Kidney (tissue), 13 donors: ENCODE measurements at regions not wholly inside any gene's neighbourhood (a gene's known extent, or its start where the extent isn't known, plus 50 kb on each side); places are given as distances from the start of the nearest gene placed in this dataset.
A peak's percentile ranks its signal among the peaks of the same experiment; 100 is the strongest.

Experiments
- DNase-seq, 5 donors: peaks; one replicate each; pipeline ENCODE4 v3.0.0-alpha.2; 2013 to 2020
- FAIRE-seq: peaks from 2 replicates; lab custom pipeline; 2012; peaks lifted over from hg19 to GRCh38; lab: Jason Lieb, UNC
- H3K27ac ChIP-seq, 2 donors: one replicate each; pipeline ENCODE4 v1.7.0; 2013; ENCODE audit warnings: low read depth in 2 of 2, low read length in 2 of 2, inconsistent platforms in 1 of 2
- H3K27me3 ChIP-seq: one replicate; pipeline ENCODE4 v1.7.1; 2013; ENCODE audit warnings: low read length, inconsistent platforms; ENCODE audit not compliant: control insufficient read depth, insufficient read depth
- H3K36me3 ChIP-seq, 3 donors: one replicate each; pipeline versions ENCODE4 v1.7.0 to v1.7.1; 2013; ENCODE audit warnings: low read length in 3 of 3, control low read depth in 1 of 3, inconsistent platforms in 1 of 3; ENCODE audit not compliant: insufficient read depth in 3 of 3, control insufficient read depth in 2 of 3
- H3K4me1 ChIP-seq, 3 donors: one replicate each; pipeline versions ENCODE4 v1.7.0 to v1.7.1; 2013; ENCODE audit warnings: low read length in 3 of 3, inconsistent platforms in 1 of 3, low read depth in 1 of 3; ENCODE audit not compliant: control insufficient read depth in 2 of 3, insufficient read depth in 2 of 3
- H3K4me3 ChIP-seq, 3 donors: one replicate each; pipeline versions ENCODE4 v1.7.0 to v1.8.1; 2013; ENCODE audit warnings: low read length in 3 of 3, control low read depth in 1 of 3, inconsistent platforms in 1 of 3
- H3K9ac ChIP-seq, 3 donors: one replicate each; pipeline versions ENCODE4 v1.7.0 to v1.7.1; 2013; ENCODE audit warnings: low read length in 3 of 3, control low read depth in 1 of 3, inconsistent platforms in 1 of 3
- H3K9me3 ChIP-seq, 3 donors: one replicate each; pipeline versions ENCODE4 v1.7.0 to v1.7.1; 2013; ENCODE audit warnings: low read length in 3 of 3, control low read depth in 1 of 3, inconsistent platforms in 1 of 3; ENCODE audit not compliant: control insufficient read depth in 2 of 3, insufficient read depth in 1 of 3
- CTCF ChIP-seq: IDR thresholded peaks from 3 replicates; pipeline ENCODE4 v1.5.1; 2012; ENCODE audit warnings: mild to moderate bottlenecking, moderate library complexity, borderline replicate concordance; ENCODE audit not compliant: insufficient read depth; ENCODE audit errors: extremely low read depth
- intact Hi-C: fragments of 100-400 bp; cut with DNase I; formaldehyde crosslinking; loops from one replicate; pipeline ENCODE4 v1.11.1; 2022
- donor health status: control.
- donor health status: control.
- donor health status: control.
- donor health status: control.
- donor health status: control.
- donor health status: DM: yes; HTN: yes; CAD: no.
- donor health status: Normal renal cell carcinoma (clear cell type).

- FAIRE-seq, result no peak
- Histone ChIP-seq H3K27me3 (no peaks in the 10 kb centered on the region), H3K27ac (no peak overlapping the region), H3K36me3 (no peaks in the 10 kb centered on the region), H3K9me3 (peaks cover 0 to 9% (median 0%) of the 10 kb centered on the region in 3 donors), H3K9ac (no peak overlapping the region), H3K4me1 (no peaks in the 10 kb centered on the region), H3K4me3 (no peak overlapping the region)
- no peak for TF ChIP-seq CTCF
- peak in 4 of 5 donors; percentile 53 to 68 (median 58) for DNase-seq
- intact Hi-C loops, result no loop called here
Observed at GRCh38 chr1:177800400-177801088, 169.3 kb downstream of the SEC16B start.

GRCh38 chr1:177799746-177800145 lies 170.1 kb downstream of the SEC16B start:
- Histone ChIP-seq H3K36me3 (no peaks in the 10 kb centered on the region), H3K27ac (no peak overlapping the region), H3K4me3 (no peak overlapping the region), H3K27me3 (no peaks in the 10 kb centered on the region), H3K9ac (no peak overlapping the region), H3K4me1 (peaks cover 0 to 2% (median 0%) of the 10 kb centered on the region in 3 donors), H3K9me3 (peaks cover 0 to 9% (median 0%) of the 10 kb centered on the region in 3 donors)
- DNase-seq, result no peak
- intact Hi-C loops, result no loop called here
- no peak for TF ChIP-seq CTCF
- FAIRE-seq, result no peak

- Histone ChIP-seq H3K27me3 (no peaks in the 10 kb centered on the region), H3K9me3 (peaks cover 0 to 2% (median 0%) of the 10 kb centered on the region in 3 donors), H3K36me3 (no peaks in the 10 kb centered on the region), H3K4me3 (no peak overlapping the region), H3K9ac (no peak overlapping the region), H3K4me1 (peaks cover 4 to 11% (median 7%) of the 10 kb centered on the region in 3 donors), H3K27ac (no peak overlapping the region)
- TF ChIP-seq CTCF, result no peak
- no peak for FAIRE-seq
- intact Hi-C loops, result no loop called here
- no peak for DNase-seq
Observed at GRCh38 chr1:177798614-177799013, 171.2 kb downstream of the SEC16B start.
